ENCODE measurements at regions not wholly inside any gene's neighbourhood (a gene's known extent, or its start where the extent isn't known, plus 50 kb on each side); places are given as distances from the start of the nearest gene placed in this dataset.
"Not testable (repeated sequence)": the region's sequence is repeated elsewhere in the genome, so short reads cannot be mapped to it uniquely, and the experiment has no call there.

DNA sequence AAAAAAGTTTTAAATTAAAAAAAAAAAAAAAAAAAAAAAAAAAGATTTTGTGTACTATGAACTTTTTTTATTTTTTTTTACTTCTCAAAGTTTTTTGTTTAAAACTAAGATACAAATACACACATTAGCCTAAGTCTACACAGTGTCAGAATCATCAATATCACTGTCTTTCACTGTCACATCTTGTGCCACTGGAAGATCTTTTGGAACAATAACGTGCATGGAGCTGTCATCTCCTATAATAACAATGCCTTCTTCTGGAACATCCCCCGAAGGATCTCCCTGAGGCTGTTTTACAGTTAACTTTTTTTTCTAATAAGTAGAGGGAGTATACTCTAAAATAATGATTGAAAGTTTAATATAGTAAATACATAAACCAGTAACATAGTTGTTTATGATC lies 295.7 kb downstream of the KCNJ2 start:
- no peak for DNase-seq

- no peak for DNase-seq
Observed at GRCh38 chr17:70468661-70469060, 299.3 kb downstream of the KCNJ2 start.

DNA sequence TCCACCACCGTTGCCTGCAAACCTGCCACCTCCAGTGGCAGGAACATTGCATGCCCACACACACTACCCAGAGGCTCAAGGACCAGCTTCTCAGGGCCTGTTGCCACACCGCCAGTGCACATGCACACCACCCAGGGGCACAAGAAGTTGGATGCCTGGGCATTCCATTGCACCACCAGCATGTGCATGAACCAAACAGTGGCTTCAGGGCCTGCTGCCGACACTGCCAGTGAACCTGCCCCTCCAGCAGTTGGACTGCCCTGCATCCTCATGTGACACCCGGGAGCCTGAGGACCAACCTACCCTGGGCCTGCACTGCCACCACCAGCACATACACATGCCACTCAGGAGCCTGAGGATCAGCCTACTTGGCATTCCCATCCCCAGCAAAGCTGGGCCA lies 303.7 kb downstream of the KCNJ2 start:
- DNase-seq = no peak

DNA sequence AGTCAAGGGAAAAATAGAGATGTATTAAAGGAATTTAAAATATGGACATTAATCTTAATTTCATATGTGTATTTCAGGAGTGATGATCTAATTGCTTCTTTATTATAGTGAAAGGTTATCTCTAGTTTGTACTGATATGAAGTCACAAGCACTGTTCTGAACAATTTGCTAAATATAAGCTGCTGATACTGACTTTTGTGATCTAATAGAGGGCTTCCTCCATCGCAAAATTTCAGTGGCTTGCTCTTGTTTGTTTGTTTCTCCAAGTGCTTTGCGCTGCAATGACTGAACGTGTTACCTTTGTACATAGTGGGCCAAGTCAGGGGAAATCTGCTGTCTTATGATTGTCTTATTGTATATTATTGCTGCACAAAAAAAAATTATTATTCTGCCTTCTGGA lies 307.0 kb downstream of the KCNJ2 start:
- DNase-seq = no peak

GRCh38 chr17:70478902-70479301 lies 309.6 kb downstream of the KCNJ2 start:
- DNase-seq = no peak

GRCh38 chr17:70479779-70480178 lies 310.4 kb downstream of the KCNJ2 start:
- DNase-seq = no peak

DNA sequence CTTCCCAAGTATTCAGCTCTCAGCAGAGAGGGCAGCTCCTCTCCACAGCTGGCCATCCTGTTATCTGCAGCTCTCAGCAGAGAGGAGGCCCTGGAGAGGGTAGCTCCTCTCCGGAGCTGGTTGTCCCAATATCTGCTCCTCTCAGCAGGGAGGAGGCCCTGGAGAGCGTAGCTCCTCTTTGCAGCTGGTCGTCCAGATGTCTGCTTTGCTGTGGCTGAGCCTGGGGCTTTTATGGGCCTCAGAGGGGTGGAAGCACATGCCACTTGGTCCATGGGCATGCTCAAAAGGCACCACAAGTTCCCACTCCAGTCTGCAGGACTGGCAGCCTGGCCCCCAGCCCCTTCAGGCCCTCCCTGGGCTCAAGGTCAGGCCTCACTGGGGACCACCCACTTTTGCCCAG lies 314.3 kb downstream of the KCNJ2 start:
- DNase-seq = no peak

GRCh38 chr17:70484050-70484449 lies 314.7 kb downstream of the KCNJ2 start:
- DNase-seq = no peak

DNA sequence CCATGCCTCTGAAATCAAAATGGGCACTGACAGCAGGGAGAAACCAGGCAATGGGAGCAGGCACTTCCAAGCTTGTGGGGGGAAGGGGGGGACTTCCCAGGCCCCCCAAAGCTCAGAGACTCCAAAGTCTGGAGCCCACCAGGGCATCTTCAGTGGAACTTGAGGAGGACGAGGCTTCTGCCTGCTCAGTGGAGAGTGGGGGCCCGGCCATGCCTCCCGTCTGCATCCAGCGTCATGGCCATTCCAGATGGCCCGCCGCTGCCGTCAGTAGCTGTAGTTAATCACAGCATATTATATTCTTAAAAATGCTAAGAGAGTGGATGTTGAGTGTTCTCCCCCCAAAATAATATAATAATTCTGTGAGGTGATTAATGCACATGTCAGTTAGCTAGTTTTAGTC lies 315.2 kb downstream of the KCNJ2 start:
- DNase-seq = no peak

GRCh38 chr17:70492368-70492767 lies 323.0 kb downstream of the KCNJ2 start:
- no peak for DNase-seq

GRCh38 chr17:70493277-70493874 lies 324.0 kb downstream of the KCNJ2 start:
- DNase-seq = no peak

DNA sequence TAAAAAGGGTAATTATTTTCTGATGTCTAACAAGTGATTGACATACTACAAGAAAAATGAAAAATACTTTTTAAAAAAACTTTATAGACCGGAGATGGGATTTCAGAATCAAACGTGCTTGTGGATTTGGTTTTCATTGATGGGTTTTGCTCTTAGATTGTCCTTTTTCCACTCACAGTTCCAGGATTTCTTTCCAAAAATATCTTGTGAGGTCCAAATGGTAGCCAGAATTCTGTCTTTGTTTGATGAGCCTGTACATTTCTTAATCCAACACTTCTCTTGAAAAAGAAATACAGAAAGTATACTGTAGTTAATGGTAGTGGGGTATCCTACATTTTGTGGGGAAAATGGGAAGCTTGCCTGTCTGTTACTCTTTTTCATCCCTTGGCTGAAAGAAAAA lies 329.3 kb downstream of the KCNJ2 start:
- no peak for DNase-seq

DNA sequence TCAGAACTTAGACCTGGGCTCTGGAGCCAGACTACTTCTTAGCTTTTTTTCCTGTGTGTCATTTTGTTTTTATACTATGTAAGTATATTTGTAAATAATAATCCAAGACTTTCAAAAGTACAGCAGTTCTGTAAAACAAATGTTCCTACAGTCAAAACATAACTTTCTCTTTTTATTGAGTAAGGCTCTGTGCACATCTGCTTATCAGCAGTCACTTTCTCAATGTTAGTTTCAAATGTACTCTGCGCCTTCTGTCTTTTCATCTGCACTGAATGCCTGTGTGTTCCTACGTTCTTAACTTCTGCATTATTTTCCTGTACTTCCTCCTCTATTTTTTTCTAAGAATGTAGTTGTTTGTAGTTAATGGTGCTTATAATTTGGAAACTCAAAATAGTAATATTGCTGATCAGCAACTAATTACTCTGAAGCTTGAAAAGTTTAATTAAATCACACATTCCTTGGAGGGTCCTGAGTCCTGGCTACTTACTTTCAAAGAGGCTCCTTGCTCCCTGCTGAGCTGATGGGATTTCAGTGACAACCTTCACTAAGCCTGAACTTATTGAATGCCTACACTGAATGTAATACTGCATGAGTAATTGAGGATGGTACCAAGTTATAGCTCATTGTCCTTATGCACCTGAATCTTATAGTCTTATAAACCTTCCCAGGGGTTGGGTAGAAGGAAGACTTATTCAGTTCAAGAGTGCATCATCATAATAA lies 329.9 kb downstream of the KCNJ2 start:
- DNase-seq = no peak

DNA sequence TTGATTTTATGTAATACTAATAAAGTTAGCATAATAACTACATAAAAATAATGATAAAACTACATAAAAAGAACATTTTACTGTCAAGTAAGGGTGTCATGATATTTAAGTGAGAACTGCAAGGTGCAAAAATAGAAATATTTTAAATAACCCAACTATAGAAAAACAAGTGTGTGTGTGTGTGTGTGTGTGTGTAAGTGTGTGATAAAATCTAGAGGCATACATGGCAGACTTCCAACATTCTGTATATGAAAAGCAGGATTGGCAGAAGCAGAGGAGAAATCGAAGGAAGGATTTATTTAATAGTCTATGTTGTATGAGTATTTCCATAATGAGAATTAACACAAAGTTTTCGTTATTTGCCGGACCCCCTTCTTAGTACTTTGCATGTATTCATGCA lies 334.1 kb downstream of the KCNJ2 start:
- DNase-seq = no peak

- no peak for DNase-seq
Observed at GRCh38 chr17:70510288-70510687, 341.0 kb downstream of the KCNJ2 start.

- DNase-seq = no peak
Observed at GRCh38 chr17:70517816-70518215, 348.5 kb downstream of the KCNJ2 start.

DNA sequence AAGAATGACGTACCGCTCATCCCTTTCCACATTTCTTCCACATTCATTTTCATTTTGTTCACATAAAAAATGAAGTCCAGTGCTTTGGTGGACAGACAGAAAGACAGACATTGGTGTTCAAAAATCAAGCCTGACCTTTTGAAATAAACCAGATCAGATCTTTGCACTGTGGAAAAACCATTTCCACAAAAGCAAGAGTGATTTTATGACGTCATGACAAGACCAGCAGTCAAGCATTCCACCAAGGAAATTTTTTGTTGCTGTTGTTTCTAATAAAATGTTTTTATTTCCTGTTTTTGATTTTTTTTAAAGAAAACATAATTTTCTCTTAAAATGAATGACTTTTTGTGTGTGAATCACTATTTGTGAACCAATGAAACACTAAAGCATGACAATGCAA lies 350.0 kb downstream of the KCNJ2 start:
- no peak for DNase-seq

DNA sequence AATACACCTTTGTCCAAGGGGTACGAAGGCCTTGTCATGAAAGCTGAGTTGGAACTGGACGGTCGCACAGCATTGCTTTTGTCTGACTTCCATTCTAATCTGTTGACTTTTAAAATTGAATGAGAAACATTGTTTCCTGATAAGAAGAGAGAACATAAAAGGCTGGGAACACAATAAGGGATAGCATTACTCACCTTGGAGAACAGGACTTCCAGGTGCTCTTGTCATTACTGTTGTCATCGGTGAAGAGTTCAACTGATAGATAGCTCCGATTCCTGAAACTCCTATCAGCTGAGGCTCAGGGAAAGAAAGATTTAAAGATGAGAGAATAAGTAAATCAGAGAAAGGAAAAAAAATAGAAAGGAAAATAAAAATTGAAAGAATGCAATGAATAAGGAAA lies 351.1 kb downstream of the KCNJ2 start:
- no peak for DNase-seq

DNA sequence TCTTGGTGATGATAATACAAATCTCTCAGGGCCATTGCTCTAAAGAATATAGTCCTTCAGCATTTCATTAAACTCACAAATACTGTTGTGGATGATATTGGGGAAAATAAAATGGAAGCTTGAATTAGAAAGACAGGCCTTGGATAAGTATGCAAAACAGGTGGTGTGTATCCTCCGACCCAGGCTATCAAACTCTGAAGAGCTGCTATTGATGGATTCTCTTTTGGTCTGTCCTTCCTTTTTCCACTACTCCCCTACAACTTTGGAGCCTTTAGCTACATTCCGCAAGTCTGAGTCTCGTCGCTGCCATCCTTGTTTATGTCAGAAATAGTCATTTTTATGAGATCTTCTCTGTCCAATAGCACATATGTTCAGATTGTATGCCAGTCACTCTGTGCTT lies 351.6 kb downstream of the KCNJ2 start:
- no peak for DNase-seq

- DNase-seq = no peak
Observed at GRCh38 chr17:70521821-70522256, 352.5 kb downstream of the KCNJ2 start.

DNA sequence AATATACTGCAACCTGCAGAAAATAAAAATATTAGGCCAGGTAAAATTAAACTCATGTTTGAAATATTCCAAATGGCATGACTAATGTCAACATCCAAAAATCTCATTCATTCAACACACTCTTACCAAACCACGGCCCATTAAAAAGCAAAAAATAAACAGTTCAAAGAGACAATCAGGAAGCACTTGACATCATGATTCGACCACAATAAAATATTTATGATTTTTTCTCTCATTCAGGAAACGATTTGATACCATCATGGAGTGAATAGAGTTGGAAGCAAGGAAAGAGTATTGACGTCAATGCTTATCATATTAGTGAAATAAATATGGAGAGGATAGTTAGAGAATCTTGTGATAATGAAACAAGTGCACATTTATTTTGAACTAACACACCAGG lies 354.1 kb downstream of the KCNJ2 start:
- DNase-seq = no peak

GRCh38 chr17:70525035-70525434 lies 355.7 kb downstream of the KCNJ2 start:
- not testable (repeated sequence) for DNase-seq

GRCh38 chr17:70525961-70526360 lies 356.6 kb downstream of the KCNJ2 start:
- no peak for DNase-seq

DNA sequence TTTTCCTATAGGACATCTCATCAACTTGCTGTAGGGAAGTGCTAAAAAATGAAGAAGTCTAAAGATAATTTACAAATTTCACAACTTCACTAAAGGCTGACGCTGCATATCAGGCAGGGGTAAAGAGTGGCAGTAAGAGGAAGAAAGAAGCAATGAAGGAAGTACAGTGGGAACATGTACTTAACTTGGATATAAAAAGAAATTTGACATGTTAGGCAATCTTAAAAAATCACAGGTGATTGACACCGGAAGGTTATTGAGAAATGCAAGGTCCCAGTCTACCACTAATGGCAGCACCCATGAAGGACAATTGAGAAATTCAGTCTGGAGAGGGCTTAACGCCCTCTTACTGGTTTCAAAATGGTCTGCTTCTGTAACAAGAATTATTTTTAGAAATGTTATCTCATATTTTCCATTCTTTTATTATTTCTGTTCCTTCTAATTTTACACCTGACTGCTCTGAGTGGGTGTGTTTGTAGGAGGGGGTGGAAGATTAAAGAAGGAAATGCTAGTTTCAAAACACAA lies 358.1 kb downstream of the KCNJ2 start:
- no peak for DNase-seq

- DNase-seq = no peak
Observed at GRCh38 chr17:70533427-70533826, 364.1 kb downstream of the KCNJ2 start.
